ENCODE measurements at regions not wholly inside any gene's neighbourhood (a gene's known extent, or its start where the extent isn't known, plus 50 kb on each side); places are given as distances from the start of the nearest gene placed in this dataset.

- no peak overlapping the region for H3K4me3 ChIP-seq (ENCODE audit: low read depth, low read length)
- no peaks in the 10 kb centered on the region for H3K27me3 ChIP-seq (ENCODE audit: control insufficient read depth, insufficient read depth, low read length)
- H3K9me3 ChIP-seq (ENCODE audit: control insufficient read depth, insufficient read depth, low read length): no peaks in the 10 kb centered on the region
- H3K36me3 ChIP-seq (ENCODE audit: control insufficient read depth, insufficient read depth, low read length): no peaks in the 10 kb centered on the region
- no peak overlapping the region for H3K9ac ChIP-seq (ENCODE audit: low read depth, low read length)
- no peaks in the 10 kb centered on the region for H3K4me1 ChIP-seq (ENCODE audit: control insufficient read depth, insufficient read depth, low read length)
These were observed 1183.4 kb downstream of the AMY1C start for GRCh38 chr1:104932949-104933679.

GRCh38 chr1:104933846-104934245 is 1184.1 kb downstream of the AMY1C start:
- H3K4me3 ChIP-seq (ENCODE audit: low read depth, low read length): no peak overlapping the region
- no peaks in the 10 kb centered on the region for H3K36me3 ChIP-seq (ENCODE audit: control insufficient read depth, insufficient read depth, low read length)
- H3K9me3 ChIP-seq (ENCODE audit: control insufficient read depth, insufficient read depth, low read length): no peaks in the 10 kb centered on the region
- H3K9ac ChIP-seq (ENCODE audit: low read depth, low read length): no peak overlapping the region
- no peaks in the 10 kb centered on the region for H3K4me1 ChIP-seq (ENCODE audit: control insufficient read depth, insufficient read depth, low read length)
- no peaks in the 10 kb centered on the region for H3K27me3 ChIP-seq (ENCODE audit: control insufficient read depth, insufficient read depth, low read length)

- Histone ChIP-seq H3K27me3 (ENCODE audit: control insufficient read depth, insufficient read depth, low read length) (no peaks in the 10 kb centered on the region), H3K9me3 (ENCODE audit: control insufficient read depth, insufficient read depth, low read length) (no peaks in the 10 kb centered on the region), H3K4me3 (ENCODE audit: low read depth, low read length) (no peak overlapping the region), H3K4me1 (ENCODE audit: control insufficient read depth, insufficient read depth, low read length) (no peaks in the 10 kb centered on the region), H3K9ac (ENCODE audit: low read depth, low read length) (no peak overlapping the region), H3K36me3 (ENCODE audit: control insufficient read depth, insufficient read depth, low read length) (no peaks in the 10 kb centered on the region)
These were observed 1195.7 kb downstream of the AMY1C start for GRCh38 chr1:104945406-104945805.

GRCh38 chr1:104946558-104947210 is 1197.0 kb downstream of the AMY1C start:
- no peaks in the 10 kb centered on the region for H3K27me3 ChIP-seq (ENCODE audit: control insufficient read depth, insufficient read depth, low read length)
- H3K9me3 ChIP-seq (ENCODE audit: control insufficient read depth, insufficient read depth, low read length): no peaks in the 10 kb centered on the region
- H3K36me3 ChIP-seq (ENCODE audit: control insufficient read depth, insufficient read depth, low read length): no peaks in the 10 kb centered on the region
- H3K4me3 ChIP-seq (ENCODE audit: low read depth, low read length): no peak overlapping the region
- H3K9ac ChIP-seq (ENCODE audit: low read depth, low read length): no peak overlapping the region
- H3K4me1 ChIP-seq (ENCODE audit: control insufficient read depth, insufficient read depth, low read length): no peaks in the 10 kb centered on the region

- no peak overlapping the region for H3K9ac ChIP-seq (ENCODE audit: low read depth, low read length)
These were observed 1203.9 kb downstream of the AMY1C start for GRCh38 chr1:104953555-104953954.

GRCh38 chr1:104973516-104973915 is 1223.8 kb downstream of the AMY1C start:
- Histone ChIP-seq H3K4me1 (ENCODE audit: control insufficient read depth, insufficient read depth, low read length) (no peaks in the 10 kb centered on the region), H3K9me3 (ENCODE audit: control insufficient read depth, insufficient read depth, low read length) (no peaks in the 10 kb centered on the region), H3K27me3 (ENCODE audit: control insufficient read depth, insufficient read depth, low read length) (no peaks in the 10 kb centered on the region), H3K4me3 (ENCODE audit: low read depth, low read length) (no peak overlapping the region), H3K36me3 (ENCODE audit: control insufficient read depth, insufficient read depth, low read length) (no peaks in the 10 kb centered on the region), H3K9ac (ENCODE audit: low read depth, low read length) (no peak overlapping the region)

More at GRCh38 chr1:104953555-104953954, 1203.9 kb downstream of the AMY1C start:
- H3K4me3 ChIP-seq (ENCODE audit: low read depth, low read length): no peak overlapping the region
- no peaks in the 10 kb centered on the region for H3K27me3 ChIP-seq (ENCODE audit: control insufficient read depth, insufficient read depth, low read length)
- H3K9me3 ChIP-seq (ENCODE audit: control insufficient read depth, insufficient read depth, low read length): no peaks in the 10 kb centered on the region
- no peaks in the 10 kb centered on the region for H3K36me3 ChIP-seq (ENCODE audit: control insufficient read depth, insufficient read depth, low read length)
- no peaks in the 10 kb centered on the region for H3K4me1 ChIP-seq (ENCODE audit: control insufficient read depth, insufficient read depth, low read length)

- Histone ChIP-seq H3K9me3 (ENCODE audit: control insufficient read depth, insufficient read depth, low read length) (no peaks in the 10 kb centered on the region), H3K4me1 (ENCODE audit: control insufficient read depth, insufficient read depth, low read length) (no peaks in the 10 kb centered on the region), H3K9ac (ENCODE audit: low read depth, low read length) (no peak overlapping the region), H3K4me3 (ENCODE audit: low read depth, low read length) (no peak overlapping the region), H3K27me3 (ENCODE audit: control insufficient read depth, insufficient read depth, low read length) (no peaks in the 10 kb centered on the region), H3K36me3 (ENCODE audit: control insufficient read depth, insufficient read depth, low read length) (no peaks in the 10 kb centered on the region)
These were observed 1230.0 kb downstream of the AMY1C start for GRCh38 chr1:104979651-104980050.

GRCh38 chr1:104987210-104987609 is 1237.5 kb downstream of the AMY1C start:
- no peaks in the 10 kb centered on the region for H3K36me3 ChIP-seq (ENCODE audit: control insufficient read depth, insufficient read depth, low read length)
- H3K27me3 ChIP-seq (ENCODE audit: control insufficient read depth, insufficient read depth, low read length): no peaks in the 10 kb centered on the region
- no peaks in the 10 kb centered on the region for H3K4me1 ChIP-seq (ENCODE audit: control insufficient read depth, insufficient read depth, low read length)
- no peak overlapping the region for H3K9ac ChIP-seq (ENCODE audit: low read depth, low read length)
- H3K4me3 ChIP-seq (ENCODE audit: low read depth, low read length): no peak overlapping the region
- no peaks in the 10 kb centered on the region for H3K9me3 ChIP-seq (ENCODE audit: control insufficient read depth, insufficient read depth, low read length)

- Histone ChIP-seq H3K4me3 (ENCODE audit: low read depth, low read length) (no peak overlapping the region), H3K9ac (ENCODE audit: low read depth, low read length) (no peak overlapping the region), H3K36me3 (ENCODE audit: control insufficient read depth, insufficient read depth, low read length) (no peaks in the 10 kb centered on the region), H3K27me3 (ENCODE audit: control insufficient read depth, insufficient read depth, low read length) (no peaks in the 10 kb centered on the region), H3K4me1 (ENCODE audit: control insufficient read depth, insufficient read depth, low read length) (no peaks in the 10 kb centered on the region), H3K9me3 (ENCODE audit: control insufficient read depth, insufficient read depth, low read length) (no peaks in the 10 kb centered on the region)
These were observed 1239.3 kb downstream of the AMY1C start for GRCh38 chr1:104989012-104989411.

- Histone ChIP-seq H3K9me3 (ENCODE audit: control insufficient read depth, insufficient read depth, low read length) (no peaks in the 10 kb centered on the region), H3K9ac (ENCODE audit: low read depth, low read length) (no peak overlapping the region), H3K4me1 (ENCODE audit: control insufficient read depth, insufficient read depth, low read length) (no peaks in the 10 kb centered on the region), H3K4me3 (ENCODE audit: low read depth, low read length) (no peak overlapping the region), H3K36me3 (ENCODE audit: control insufficient read depth, insufficient read depth, low read length) (no peaks in the 10 kb centered on the region), H3K27me3 (ENCODE audit: control insufficient read depth, insufficient read depth, low read length) (no peaks in the 10 kb centered on the region)
These were observed 1242.0 kb downstream of the AMY1C start for GRCh38 chr1:104991702-104992101.

GRCh38 chr1:105000793-105001192 is 1251.1 kb downstream of the AMY1C start:
- Histone ChIP-seq H3K36me3 (ENCODE audit: control insufficient read depth, insufficient read depth, low read length) (no peaks in the 10 kb centered on the region), H3K4me3 (ENCODE audit: low read depth, low read length) (no peak overlapping the region), H3K9ac (ENCODE audit: low read depth, low read length) (no peak overlapping the region), H3K4me1 (ENCODE audit: control insufficient read depth, insufficient read depth, low read length) (no peaks in the 10 kb centered on the region), H3K27me3 (ENCODE audit: control insufficient read depth, insufficient read depth, low read length) (no peaks in the 10 kb centered on the region), H3K9me3 (ENCODE audit: control insufficient read depth, insufficient read depth, low read length) (no peaks in the 10 kb centered on the region)

GRCh38 chr1:105004515-105004914 is 1254.8 kb downstream of the AMY1C start:
- H3K9me3 ChIP-seq (ENCODE audit: control insufficient read depth, insufficient read depth, low read length): no peaks in the 10 kb centered on the region
- no peak overlapping the region for H3K9ac ChIP-seq (ENCODE audit: low read depth, low read length)
- H3K27me3 ChIP-seq (ENCODE audit: control insufficient read depth, insufficient read depth, low read length): no peaks in the 10 kb centered on the region
- H3K36me3 ChIP-seq (ENCODE audit: control insufficient read depth, insufficient read depth, low read length): no peaks in the 10 kb centered on the region
- no peak overlapping the region for H3K4me3 ChIP-seq (ENCODE audit: low read depth, low read length)
- no peaks in the 10 kb centered on the region for H3K4me1 ChIP-seq (ENCODE audit: control insufficient read depth, insufficient read depth, low read length)

Measured in iPS-15b (cell line).